ENCODE measurements at regions not wholly inside any gene's neighbourhood (a gene's known extent, or its start where the extent isn't known, plus 50 kb on each side); places are given as distances from the start of the nearest gene placed in this dataset.

DNA sequence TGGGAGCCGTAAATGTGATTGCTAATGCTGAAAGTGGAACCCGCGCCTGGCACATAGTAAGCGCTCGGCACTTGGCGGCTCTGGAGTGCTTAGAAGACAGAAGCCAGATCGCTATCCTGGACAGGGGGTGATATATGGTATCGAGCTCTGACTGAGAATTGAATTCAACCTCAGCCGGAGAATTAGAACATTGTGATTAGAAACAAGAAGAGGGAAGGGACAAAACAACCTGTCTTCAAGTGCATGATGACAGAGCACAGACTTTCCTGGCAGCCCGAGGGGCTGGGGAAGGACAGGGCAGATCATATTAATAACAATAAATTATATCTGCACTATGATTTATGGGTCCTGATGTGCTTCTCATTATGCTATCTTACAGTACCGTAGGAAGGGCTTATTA is 66.9 kb upstream of the TBX3 start:
- TF ChIP-seq ZNF274 (IDR thresholded peaks at IDR 0.05; ENCODE audit: low read depth, low read length) = no peak
- TF ChIP-seq, protein P1, sequence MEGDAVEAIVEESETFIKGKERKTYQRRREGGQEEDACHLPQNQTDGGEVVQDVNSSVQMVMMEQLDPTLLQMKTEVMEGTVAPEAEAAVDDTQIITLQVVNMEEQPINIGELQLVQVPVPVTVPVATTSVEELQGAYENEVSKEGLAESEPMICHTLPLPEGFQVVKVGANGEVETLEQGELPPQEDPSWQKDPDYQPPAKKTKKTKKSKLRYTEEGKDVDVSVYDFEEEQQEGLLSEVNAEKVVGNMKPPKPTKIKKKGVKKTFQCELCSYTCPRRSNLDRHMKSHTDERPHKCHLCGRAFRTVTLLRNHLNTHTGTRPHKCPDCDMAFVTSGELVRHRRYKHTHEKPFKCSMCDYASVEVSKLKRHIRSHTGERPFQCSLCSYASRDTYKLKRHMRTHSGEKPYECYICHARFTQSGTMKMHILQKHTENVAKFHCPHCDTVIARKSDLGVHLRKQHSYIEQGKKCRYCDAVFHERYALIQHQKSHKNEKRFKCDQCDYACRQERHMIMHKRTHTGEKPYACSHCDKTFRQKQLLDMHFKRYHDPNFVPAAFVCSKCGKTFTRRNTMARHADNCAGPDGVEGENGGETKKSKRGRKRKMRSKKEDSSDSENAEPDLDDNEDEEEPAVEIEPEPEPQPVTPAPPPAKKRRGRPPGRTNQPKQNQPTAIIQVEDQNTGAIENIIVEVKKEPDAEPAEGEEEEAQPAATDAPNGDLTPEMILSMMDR (IDR thresholded peaks at IDR 0.05 in 2 of 3, conservative IDR thresholded peaks at IDR 0.05 in 1 of 3; ENCODE audit: borderline replicate concordance in 1 of 3, insufficient read depth in 1 of 3, low read depth in 2 of 3, low read length in 2 of 3) = no peak
- no peak for TF ChIP-seq SP1 (IDR thresholded peaks at IDR 0.05; ENCODE audit: low read depth)
- TF ChIP-seq, protein P2, sequence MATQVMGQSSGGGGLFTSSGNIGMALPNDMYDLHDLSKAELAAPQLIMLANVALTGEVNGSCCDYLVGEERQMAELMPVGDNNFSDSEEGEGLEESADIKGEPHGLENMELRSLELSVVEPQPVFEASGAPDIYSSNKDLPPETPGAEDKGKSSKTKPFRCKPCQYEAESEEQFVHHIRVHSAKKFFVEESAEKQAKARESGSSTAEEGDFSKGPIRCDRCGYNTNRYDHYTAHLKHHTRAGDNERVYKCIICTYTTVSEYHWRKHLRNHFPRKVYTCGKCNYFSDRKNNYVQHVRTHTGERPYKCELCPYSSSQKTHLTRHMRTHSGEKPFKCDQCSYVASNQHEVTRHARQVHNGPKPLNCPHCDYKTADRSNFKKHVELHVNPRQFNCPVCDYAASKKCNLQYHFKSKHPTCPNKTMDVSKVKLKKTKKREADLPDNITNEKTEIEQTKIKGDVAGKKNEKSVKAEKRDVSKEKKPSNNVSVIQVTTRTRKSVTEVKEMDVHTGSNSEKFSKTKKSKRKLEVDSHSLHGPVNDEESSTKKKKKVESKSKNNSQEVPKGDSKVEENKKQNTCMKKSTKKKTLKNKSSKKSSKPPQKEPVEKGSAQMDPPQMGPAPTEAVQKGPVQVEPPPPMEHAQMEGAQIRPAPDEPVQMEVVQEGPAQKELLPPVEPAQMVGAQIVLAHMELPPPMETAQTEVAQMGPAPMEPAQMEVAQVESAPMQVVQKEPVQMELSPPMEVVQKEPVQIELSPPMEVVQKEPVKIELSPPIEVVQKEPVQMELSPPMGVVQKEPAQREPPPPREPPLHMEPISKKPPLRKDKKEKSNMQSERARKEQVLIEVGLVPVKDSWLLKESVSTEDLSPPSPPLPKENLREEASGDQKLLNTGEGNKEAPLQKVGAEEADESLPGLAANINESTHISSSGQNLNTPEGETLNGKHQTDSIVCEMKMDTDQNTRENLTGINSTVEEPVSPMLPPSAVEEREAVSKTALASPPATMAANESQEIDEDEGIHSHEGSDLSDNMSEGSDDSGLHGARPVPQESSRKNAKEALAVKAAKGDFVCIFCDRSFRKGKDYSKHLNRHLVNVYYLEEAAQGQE (IDR thresholded peaks at IDR 0.05; ENCODE audit: low read depth) = no peak
- no peak for TF ChIP-seq POLR2A (IDR thresholded peaks at IDR 0.05; ENCODE audit: borderline replicate concordance, extremely low read depth, insufficient read depth, insufficient read length)
- TF ChIP-seq TCF7L2 (IDR thresholded peaks at IDR 0.05; ENCODE audit: borderline replicate concordance, extremely low read depth, insufficient read depth, insufficient read length) = no peak
- TF ChIP-seq EGR1 (IDR thresholded peaks at IDR 0.05; ENCODE audit: low read depth) = no peak
- TF ChIP-seq CBX3 (IDR thresholded peaks at IDR 0.05; ENCODE audit: low read depth) = no peak
- TF ChIP-seq, protein P3, sequence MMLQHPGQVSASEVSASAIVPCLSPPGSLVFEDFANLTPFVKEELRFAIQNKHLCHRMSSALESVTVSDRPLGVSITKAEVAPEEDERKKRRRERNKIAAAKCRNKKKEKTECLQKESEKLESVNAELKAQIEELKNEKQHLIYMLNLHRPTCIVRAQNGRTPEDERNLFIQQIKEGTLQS (IDR thresholded peaks at IDR 0.05) = no peak
- no peak for TF ChIP-seq CEBPB (IDR thresholded peaks at IDR 0.05; ENCODE audit: low read depth)
- TF ChIP-seq FOSL1 (IDR thresholded peaks at IDR 0.05; ENCODE audit: low read depth) = no peak
- TF ChIP-seq, protein P4, sequence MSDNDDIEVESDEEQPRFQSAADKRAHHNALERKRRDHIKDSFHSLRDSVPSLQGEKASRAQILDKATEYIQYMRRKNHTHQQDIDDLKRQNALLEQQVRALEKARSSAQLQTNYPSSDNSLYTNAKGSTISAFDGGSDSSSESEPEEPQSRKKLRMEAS (IDR thresholded peaks at IDR 0.05) = no peak
- TF ChIP-seq SRF (IDR thresholded peaks at IDR 0.05; ENCODE audit: low read depth) = no peak
- no peak for TF ChIP-seq SIN3A (IDR thresholded peaks at IDR 0.05; ENCODE audit: low read depth)
- TF ChIP-seq JUND (IDR thresholded peaks at IDR 0.05) = no peak
- BruUV-seq (replicated peaks) = no TSS peak
- Histone ChIP-seq H3K4me1 (ENCODE audit: control insufficient read depth in 1 of 2, insufficient read depth in 2 of 2, low read length in 2 of 2) (no peaks in the 10 kb centered on the region), H3K27me3 (ENCODE audit: insufficient read depth, low read length) (no peaks in the 10 kb centered on the region), H3K9me3 (ENCODE audit: control insufficient read depth in 1 of 2, insufficient read depth in 1 of 2, low read depth in 1 of 2, low read length in 2 of 2) (no peaks in the 10 kb centered on the region), H2AFZ (ENCODE audit: low read depth, low read length, poor library complexity, severe bottlenecking) (no peak overlapping the region), H4K20me1 (ENCODE audit: insufficient read depth) (no peaks in the 10 kb centered on the region), H3K9me2 (ENCODE audit: insufficient read depth) (no peaks in the 10 kb centered on the region), H3K79me2 (ENCODE audit: insufficient read depth, low read length) (no peaks in the 10 kb centered on the region), H3K27ac (ENCODE audit: low read depth, low read length) (no peak overlapping the region), H3K4me3 (replicated peaks in 1 of 2; ENCODE audit: low read depth in 1 of 2, low read length in 2 of 2) (no peak overlapping the region), H3K4me2 (ENCODE audit: low read length) (no peak overlapping the region), H3K9ac (ENCODE audit: low read length) (no peak overlapping the region), H3K36me3 (ENCODE audit: control insufficient read depth in 1 of 2, insufficient read depth in 2 of 2, low read length in 2 of 2) (no peaks in the 10 kb centered on the region)
- ChIA-PET RAD21 (ENCODE audit: low non-redundant PET in 1 of 2, low total read pairs in 2 of 2, uncharacterized antibody in 2 of 2, unreplicated experiment in 2 of 2) (no interaction called here), POLR2A (no interaction called here), CTCF (no interaction called here)
- intact Hi-C loops (cut with micrococcal nuclease) = no loop called here
- DNase-seq (ENCODE audit: low read depth, low spot score) (no peak), ATAC-seq (no peak)

Measured in HCT116 (cell line).